ENCODE measurements at regions not wholly inside any gene's neighbourhood (a gene's known extent, or its start where the extent isn't known, plus 50 kb on each side); places are given as distances from the start of the nearest gene placed in this dataset.

DNA sequence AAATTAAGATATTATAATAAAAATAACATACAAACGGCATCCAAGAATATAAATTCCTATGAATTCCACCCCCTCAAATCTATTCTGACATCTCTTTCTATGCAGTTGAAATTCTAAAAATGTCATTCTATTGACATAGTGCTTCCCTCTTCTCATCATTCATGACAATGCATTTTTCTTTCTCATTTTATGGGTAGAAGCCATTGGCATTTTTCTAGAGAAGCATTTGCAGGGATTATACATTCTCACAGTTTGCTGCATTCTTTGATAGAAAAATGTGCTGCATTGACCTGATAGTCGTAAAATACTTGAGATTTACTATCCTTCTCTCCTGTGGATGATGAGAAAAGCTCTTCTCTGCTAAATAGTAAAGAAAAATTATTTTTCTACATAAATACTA is 760.9 kb upstream of the ACO1 start:
- no peak overlapping the region for H3K4me3 ChIP-seq (ENCODE audit: insufficient read depth, low read depth, low read length)
- no peaks in the 10 kb centered on the region for H3K4me1 ChIP-seq (ENCODE audit: control insufficient read depth, insufficient read depth, low read length)
- WGBS, 2 experiments: 94% methylated on average over 2 of the region's 2 CpGs; no CpG with 5 or more reads in 1 of the 2 experiments
- no peaks in the 10 kb centered on the region for H3K9me3 ChIP-seq (ENCODE audit: control insufficient read depth, low read length)
- H3K36me3 ChIP-seq (ENCODE audit: control insufficient read depth, insufficient read depth, low read length): no peaks in the 10 kb centered on the region
- H3K27me3 ChIP-seq (ENCODE audit: control insufficient read depth, insufficient read depth, low read length, poor library complexity, severe bottlenecking): no peaks in the 10 kb centered on the region
- no peak overlapping the region for H3K27ac ChIP-seq (ENCODE audit: insufficient read depth, low read depth, low read length, poor library complexity, severe bottlenecking)

DNA sequence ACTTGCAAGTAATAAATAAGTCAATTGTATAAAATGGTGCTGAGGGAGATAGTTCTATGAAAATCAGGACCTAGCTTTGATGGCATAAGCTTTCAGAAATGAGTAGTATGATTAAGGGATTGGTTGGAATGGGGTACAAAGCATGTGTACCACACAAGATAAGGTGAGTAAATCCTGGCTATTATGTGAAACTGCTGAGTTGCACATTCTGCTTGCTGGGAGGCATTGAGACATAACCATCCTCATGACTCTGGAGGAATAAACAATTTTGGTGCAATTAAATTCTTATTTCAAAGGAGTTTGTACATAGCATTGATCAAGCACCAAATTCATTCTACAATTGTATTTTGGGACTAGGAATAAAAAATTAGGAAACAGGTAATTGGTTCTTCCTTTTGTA is 755.2 kb upstream of the ACO1 start:
- no peak overlapping the region for H3K27ac ChIP-seq (ENCODE audit: insufficient read depth, low read depth, low read length, poor library complexity, severe bottlenecking)
- H3K4me1 ChIP-seq (ENCODE audit: control insufficient read depth, insufficient read depth, low read length): no peaks in the 10 kb centered on the region
- H3K4me3 ChIP-seq (ENCODE audit: insufficient read depth, low read depth, low read length): no peak overlapping the region
- H3K36me3 ChIP-seq (ENCODE audit: control insufficient read depth, insufficient read depth, low read length): no peaks in the 10 kb centered on the region
- H3K27me3 ChIP-seq (ENCODE audit: control insufficient read depth, insufficient read depth, low read length, poor library complexity, severe bottlenecking): no peaks in the 10 kb centered on the region
- no peaks in the 10 kb centered on the region for H3K9me3 ChIP-seq (ENCODE audit: control insufficient read depth, low read length)

DNA sequence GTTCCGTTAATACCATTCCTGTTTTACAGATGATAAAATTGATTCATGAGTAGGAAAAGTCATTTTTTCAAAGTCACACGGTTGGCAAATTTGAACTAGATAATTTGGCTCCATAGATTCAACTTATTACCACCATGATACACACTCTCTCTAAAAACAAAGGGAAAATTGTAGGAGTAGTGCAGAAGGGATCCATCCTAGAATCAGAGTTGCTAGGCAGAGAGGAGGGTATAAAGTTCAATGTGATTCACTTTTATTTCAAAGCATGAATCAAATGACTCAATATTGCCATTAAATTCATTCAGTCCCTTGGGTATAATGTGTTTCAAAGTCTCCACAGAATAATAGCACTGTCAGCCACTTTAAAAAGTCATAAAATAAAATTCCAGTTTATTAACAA is 747.2 kb upstream of the ACO1 start:
- H3K27ac ChIP-seq (ENCODE audit: insufficient read depth, low read depth, low read length, poor library complexity, severe bottlenecking): no peak overlapping the region
- WGBS, 2 experiments: 86 to 100% methylated on average over 1 of the region's 2 CpGs

DNA sequence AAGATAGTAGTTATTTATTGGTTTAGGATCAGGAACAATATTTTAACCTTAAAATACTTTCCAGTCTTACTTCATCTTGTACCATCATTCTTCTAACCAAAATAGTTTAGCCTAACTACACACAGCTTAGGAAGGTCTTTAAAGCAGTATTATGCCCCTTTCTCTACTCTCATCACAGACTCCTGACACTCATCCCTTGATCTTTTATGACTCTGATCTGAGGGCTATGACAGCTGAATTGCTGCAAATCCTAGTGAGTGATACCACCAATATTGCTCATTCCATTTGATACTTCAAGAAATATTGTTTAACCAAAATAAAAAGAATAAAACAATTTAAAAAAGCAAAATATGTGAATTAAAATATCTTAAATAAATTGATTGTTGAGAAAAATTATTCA is 746.6 kb upstream of the ACO1 start:
- H3K27ac ChIP-seq (ENCODE audit: insufficient read depth, low read depth, low read length, poor library complexity, severe bottlenecking): no peak overlapping the region
- no peaks in the 10 kb centered on the region for H3K27me3 ChIP-seq (ENCODE audit: control insufficient read depth, insufficient read depth, low read length, poor library complexity, severe bottlenecking)
- H3K9me3 ChIP-seq (ENCODE audit: control insufficient read depth, low read length): no peaks in the 10 kb centered on the region
- H3K4me3 ChIP-seq (ENCODE audit: insufficient read depth, low read depth, low read length): no peak overlapping the region
- no peaks in the 10 kb centered on the region for H3K36me3 ChIP-seq (ENCODE audit: control insufficient read depth, insufficient read depth, low read length)
- H3K4me1 ChIP-seq (ENCODE audit: control insufficient read depth, insufficient read depth, low read length): no peaks in the 10 kb centered on the region

More for the DNA sequence above, 747.2 kb upstream of the ACO1 start:
- no peaks in the 10 kb centered on the region for H3K36me3 ChIP-seq (ENCODE audit: control insufficient read depth, insufficient read depth, low read length)
- H3K9me3 ChIP-seq (ENCODE audit: control insufficient read depth, low read length): no peaks in the 10 kb centered on the region
- no peaks in the 10 kb centered on the region for H3K4me1 ChIP-seq (ENCODE audit: control insufficient read depth, insufficient read depth, low read length)
- no peak overlapping the region for H3K4me3 ChIP-seq (ENCODE audit: insufficient read depth, low read depth, low read length)
- no peaks in the 10 kb centered on the region for H3K27me3 ChIP-seq (ENCODE audit: control insufficient read depth, insufficient read depth, low read length, poor library complexity, severe bottlenecking)

DNA sequence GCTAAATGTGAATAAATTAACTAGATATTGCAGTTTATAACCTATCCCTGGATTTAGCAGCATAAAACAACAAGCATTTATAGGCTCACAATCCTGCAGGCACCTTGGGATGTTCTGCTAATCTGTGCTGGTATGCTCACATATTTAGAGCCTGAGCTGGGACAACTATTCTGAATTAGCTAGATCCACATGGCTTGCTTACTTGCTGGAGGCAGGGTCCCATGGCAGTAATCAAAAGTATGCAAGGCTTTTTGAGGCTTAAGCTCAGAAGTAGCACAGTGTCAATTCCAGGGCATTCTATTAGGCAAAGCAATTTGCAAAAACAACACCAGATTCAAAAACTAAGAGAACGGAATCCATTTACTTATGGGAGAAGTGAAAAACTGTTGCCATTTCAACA is 745.0 kb upstream of the ACO1 start:
- WGBS, 2 experiments: 85% methylated on average over 1 of the region's 1 CpG; no CpG with 5 or more reads in 1 of the 2 experiments
- H3K27me3 ChIP-seq (ENCODE audit: control insufficient read depth, insufficient read depth, low read length, poor library complexity, severe bottlenecking): no peaks in the 10 kb centered on the region
- H3K9me3 ChIP-seq (ENCODE audit: control insufficient read depth, low read length): no peaks in the 10 kb centered on the region
- H3K36me3 ChIP-seq (ENCODE audit: control insufficient read depth, insufficient read depth, low read length): no peaks in the 10 kb centered on the region
- no peak overlapping the region for H3K27ac ChIP-seq (ENCODE audit: insufficient read depth, low read depth, low read length, poor library complexity, severe bottlenecking)
- no peak overlapping the region for H3K4me3 ChIP-seq (ENCODE audit: insufficient read depth, low read depth, low read length)
- H3K4me1 ChIP-seq (ENCODE audit: control insufficient read depth, insufficient read depth, low read length): no peaks in the 10 kb centered on the region

DNA sequence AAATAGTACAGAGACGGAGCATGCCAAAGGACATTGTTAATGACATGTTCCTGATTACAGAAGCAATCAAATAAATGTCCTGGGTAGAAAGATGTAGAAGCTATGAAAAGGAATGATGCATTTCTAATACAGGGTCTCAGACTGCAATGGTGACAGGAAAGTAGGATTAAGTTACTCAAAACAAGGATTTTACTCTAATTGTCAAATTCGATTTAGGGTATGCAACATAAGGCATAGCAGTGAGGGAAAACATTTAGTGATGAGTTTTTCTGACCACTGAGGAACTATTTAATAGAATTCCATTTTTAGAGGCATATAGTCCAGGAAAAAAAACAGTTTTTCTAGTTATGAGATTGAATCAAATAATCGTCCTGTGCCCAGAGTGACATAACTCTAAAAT is 715.1 kb upstream of the ACO1 start:
- WGBS, 2 experiments: 82 to 87% methylated on average over 3 of the region's 3 CpGs
- Histone ChIP-seq H3K4me1 (ENCODE audit: control insufficient read depth, insufficient read depth, low read length) (no peaks in the 10 kb centered on the region), H3K4me3 (ENCODE audit: insufficient read depth, low read depth, low read length) (no peak overlapping the region), H3K9me3 (ENCODE audit: control insufficient read depth, low read length) (no peaks in the 10 kb centered on the region), H3K27ac (ENCODE audit: insufficient read depth, low read depth, low read length, poor library complexity, severe bottlenecking) (no peak overlapping the region), H3K36me3 (ENCODE audit: control insufficient read depth, insufficient read depth, low read length) (no peaks in the 10 kb centered on the region), H3K27me3 (ENCODE audit: control insufficient read depth, insufficient read depth, low read length, poor library complexity, severe bottlenecking) (no peaks in the 10 kb centered on the region)

DNA sequence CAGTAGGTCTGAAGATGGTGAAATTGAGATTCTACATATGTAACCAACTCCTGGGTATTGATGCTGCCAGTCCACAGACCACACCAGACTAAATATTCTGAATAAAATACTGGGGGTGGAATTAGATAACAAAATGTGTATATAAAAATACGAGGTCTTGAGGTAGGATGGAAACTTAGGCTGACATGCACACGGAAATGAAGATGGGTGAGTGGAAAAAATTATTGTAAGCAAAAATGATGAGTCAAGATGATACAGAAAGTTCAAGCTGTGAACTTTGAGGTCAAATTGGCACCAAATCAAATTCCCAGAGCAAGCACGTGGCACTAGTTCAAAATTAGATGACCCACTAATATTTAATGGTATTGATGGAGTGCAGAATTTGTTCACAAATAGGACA is 713.4 kb upstream of the ACO1 start:
- no peak overlapping the region for H3K27ac ChIP-seq (ENCODE audit: insufficient read depth, low read depth, low read length, poor library complexity, severe bottlenecking)
- H3K4me1 ChIP-seq (ENCODE audit: control insufficient read depth, insufficient read depth, low read length): no peaks in the 10 kb centered on the region
- H3K27me3 ChIP-seq (ENCODE audit: control insufficient read depth, insufficient read depth, low read length, poor library complexity, severe bottlenecking): no peaks in the 10 kb centered on the region
- no peak overlapping the region for H3K4me3 ChIP-seq (ENCODE audit: insufficient read depth, low read depth, low read length)
- 93 to 99% methylated on average over 3 of the region's 3 CpGs for WGBS, 2 experiments
- no peaks in the 10 kb centered on the region for H3K36me3 ChIP-seq (ENCODE audit: control insufficient read depth, insufficient read depth, low read length)
- H3K9me3 ChIP-seq (ENCODE audit: control insufficient read depth, low read length): no peaks in the 10 kb centered on the region

DNA sequence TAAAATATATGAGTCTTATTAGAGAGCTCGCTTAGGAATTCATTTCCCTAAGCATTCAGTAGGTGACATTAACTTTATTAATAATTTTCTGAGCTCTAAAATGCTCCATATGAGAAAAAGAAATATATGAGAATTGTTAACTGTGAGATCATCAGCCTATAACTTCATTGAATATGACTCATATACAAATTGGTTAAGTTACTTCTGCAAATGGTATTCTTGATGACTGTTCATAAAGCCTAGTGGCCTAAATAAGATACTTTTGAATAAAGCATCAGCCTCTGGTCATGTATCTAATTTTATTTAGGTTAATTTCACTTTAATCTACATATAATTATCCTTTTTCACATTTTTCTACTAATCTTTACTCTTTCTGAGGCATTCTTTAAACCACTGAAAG is 710.2 kb upstream of the ACO1 start:
- H3K27ac ChIP-seq (ENCODE audit: insufficient read depth, low read depth, low read length, poor library complexity, severe bottlenecking): no peak overlapping the region
- WGBS, 2 experiments: 100% methylated on average over 1 of the region's 1 CpG; no CpG with 5 or more reads in 1 of the 2 experiments
- no peaks in the 10 kb centered on the region for H3K27me3 ChIP-seq (ENCODE audit: control insufficient read depth, insufficient read depth, low read length, poor library complexity, severe bottlenecking)
- no peak overlapping the region for H3K4me3 ChIP-seq (ENCODE audit: insufficient read depth, low read depth, low read length)
- H3K4me1 ChIP-seq (ENCODE audit: control insufficient read depth, insufficient read depth, low read length): no peaks in the 10 kb centered on the region
- no peaks in the 10 kb centered on the region for H3K36me3 ChIP-seq (ENCODE audit: control insufficient read depth, insufficient read depth, low read length)
- no peaks in the 10 kb centered on the region for H3K9me3 ChIP-seq (ENCODE audit: control insufficient read depth, low read length)

DNA sequence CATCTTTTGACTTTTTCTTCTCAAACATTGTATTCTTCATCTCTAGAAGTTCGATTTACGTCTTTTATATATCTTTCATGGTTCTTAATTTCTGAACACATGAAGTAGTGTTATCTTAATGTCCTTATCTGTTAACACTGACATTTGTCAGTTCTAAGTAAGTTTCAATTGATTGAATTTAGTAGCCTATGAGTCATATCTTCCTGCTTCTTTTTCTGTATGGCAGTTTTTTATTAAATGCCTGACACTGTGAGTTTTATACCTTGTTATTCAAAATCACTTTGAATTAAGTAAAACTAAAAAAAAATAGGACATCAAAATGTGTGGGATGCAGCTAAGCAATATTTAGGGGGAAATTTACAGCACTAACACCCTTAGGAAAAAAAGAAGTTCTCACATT is 707.0 kb upstream of the ACO1 start:
- Histone ChIP-seq H3K4me1 (ENCODE audit: control insufficient read depth, insufficient read depth, low read length) (no peaks in the 10 kb centered on the region), H3K9me3 (ENCODE audit: control insufficient read depth, low read length) (no peaks in the 10 kb centered on the region), H3K36me3 (ENCODE audit: control insufficient read depth, insufficient read depth, low read length) (no peaks in the 10 kb centered on the region), H3K27me3 (ENCODE audit: control insufficient read depth, insufficient read depth, low read length, poor library complexity, severe bottlenecking) (no peaks in the 10 kb centered on the region), H3K27ac (ENCODE audit: insufficient read depth, low read depth, low read length, poor library complexity, severe bottlenecking) (no peak overlapping the region), H3K4me3 (ENCODE audit: insufficient read depth, low read depth, low read length) (no peak overlapping the region)
- 87 to 100% methylated on average over 1 to 2 of the region's 2 CpGs for WGBS, 2 experiments

DNA sequence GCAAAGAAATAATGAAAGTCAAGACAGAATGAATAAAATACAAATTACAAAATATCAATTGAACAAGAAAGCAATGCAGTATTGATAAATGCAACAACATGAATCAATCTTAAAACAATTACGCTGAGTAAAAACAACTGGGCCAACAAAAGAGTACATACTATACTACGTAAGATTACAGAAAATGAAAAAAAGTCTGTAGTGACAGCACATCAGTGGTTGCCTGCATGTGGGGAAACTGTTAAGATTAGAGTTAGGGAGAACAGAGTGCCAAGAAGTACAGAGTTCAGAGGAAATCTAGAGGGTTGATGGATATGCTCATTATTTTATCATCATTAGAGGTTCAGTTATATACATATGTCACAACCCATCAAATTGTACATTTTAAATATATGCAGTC is 706.6 kb upstream of the ACO1 start:
- no peaks in the 10 kb centered on the region for H3K36me3 ChIP-seq (ENCODE audit: control insufficient read depth, insufficient read depth, low read length)
- no peaks in the 10 kb centered on the region for H3K4me1 ChIP-seq (ENCODE audit: control insufficient read depth, insufficient read depth, low read length)
- no peak overlapping the region for H3K27ac ChIP-seq (ENCODE audit: insufficient read depth, low read depth, low read length, poor library complexity, severe bottlenecking)
- no peaks in the 10 kb centered on the region for H3K27me3 ChIP-seq (ENCODE audit: control insufficient read depth, insufficient read depth, low read length, poor library complexity, severe bottlenecking)
- no peaks in the 10 kb centered on the region for H3K9me3 ChIP-seq (ENCODE audit: control insufficient read depth, low read length)
- H3K4me3 ChIP-seq (ENCODE audit: insufficient read depth, low read depth, low read length): no peak overlapping the region
- WGBS, 2 experiments: 100% methylated on average over 2 of the region's 2 CpGs

DNA sequence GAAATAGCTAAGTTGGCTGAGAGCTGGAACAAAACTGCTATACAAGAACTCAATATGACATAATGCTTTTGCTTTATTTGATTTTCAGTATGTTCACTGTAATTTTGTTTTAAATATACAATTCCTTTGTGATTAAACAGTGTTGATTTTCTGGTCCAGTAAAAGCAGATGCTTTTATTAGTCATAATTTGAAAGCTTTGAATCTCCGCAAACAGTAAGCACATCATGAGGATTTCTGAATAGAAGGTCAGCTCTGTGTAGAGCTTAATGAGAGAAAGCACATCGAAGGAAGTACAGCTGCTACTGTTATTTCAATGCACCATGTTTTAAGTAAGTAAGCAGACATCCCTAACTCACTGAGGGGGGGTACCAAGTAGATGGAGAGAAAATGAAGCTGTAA is 701.3 kb upstream of the ACO1 start:
- Histone ChIP-seq H3K4me3 (ENCODE audit: insufficient read depth, low read depth, low read length) (no peak overlapping the region), H3K27ac (ENCODE audit: insufficient read depth, low read depth, low read length, poor library complexity, severe bottlenecking) (no peak overlapping the region), H3K9me3 (ENCODE audit: control insufficient read depth, low read length) (no peaks in the 10 kb centered on the region), H3K27me3 (ENCODE audit: control insufficient read depth, insufficient read depth, low read length, poor library complexity, severe bottlenecking) (no peaks in the 10 kb centered on the region), H3K4me1 (ENCODE audit: control insufficient read depth, insufficient read depth, low read length) (no peaks in the 10 kb centered on the region), H3K36me3 (ENCODE audit: control insufficient read depth, insufficient read depth, low read length) (no peaks in the 10 kb centered on the region)
- WGBS, 2 experiments: 95 to 97% methylated on average over 2 of the region's 2 CpGs

Data from ectodermal cell (in vitro differentiated cells).